ENCODE measurements at regions not wholly inside any gene's neighbourhood (a gene's known extent, or its start where the extent isn't known, plus 50 kb on each side); places are given as distances from the start of the nearest gene placed in this dataset.
A peak's percentile ranks its signal among the peaks of the same experiment; 100 is the strongest.

GRCh38 chr2:196379600-196379999, 208.2 kb upstream of the STK17B start:
- H3K27ac ChIP-seq (ENCODE audit: low read depth in 2 of 2, low read length in 2 of 2): no peak overlapping the region
- H3K4me3 ChIP-seq (ENCODE audit: low read length in 3 of 3): no peak overlapping the region
- H3K9me3 ChIP-seq (ENCODE audit: control insufficient read depth in 2 of 3, insufficient read depth in 1 of 3, low read length in 3 of 3): no peaks in the 10 kb centered on the region
- no peaks in the 10 kb centered on the region for H3K36me3 ChIP-seq (ENCODE audit: control insufficient read depth in 2 of 3, insufficient read depth in 3 of 3, low read length in 3 of 3)
- no peak for TF ChIP-seq CTCF (IDR thresholded peaks at IDR 0.05; ENCODE audit: borderline replicate concordance, extremely low read depth, insufficient read depth)
- no peaks in the 10 kb centered on the region for H3K27me3 ChIP-seq (ENCODE audit: control insufficient read depth, insufficient read depth, low read length)
- H3K4me1 ChIP-seq (ENCODE audit: control insufficient read depth in 2 of 3, insufficient read depth in 2 of 3, low read depth in 1 of 3, low read length in 3 of 3): no peaks in the 10 kb centered on the region
- FAIRE-seq: no peak
- H3K9ac ChIP-seq (ENCODE audit: low read length in 3 of 3): no peak overlapping the region
- intact Hi-C loops (cut with DNase I): no loop called here
- no peak for DNase-seq

GRCh38 chr2:196380098-196380497, 208.7 kb upstream of the STK17B start:
- H3K27ac ChIP-seq (ENCODE audit: low read depth in 2 of 2, low read length in 2 of 2): no peak overlapping the region
- intact Hi-C loops (cut with DNase I): no loop called here
- no peak for FAIRE-seq
- H3K4me3 ChIP-seq (ENCODE audit: low read length in 3 of 3): no peak overlapping the region
- H3K27me3 ChIP-seq (ENCODE audit: control insufficient read depth, insufficient read depth, low read length): no peaks in the 10 kb centered on the region
- no peaks in the 10 kb centered on the region for H3K36me3 ChIP-seq (ENCODE audit: control insufficient read depth in 2 of 3, insufficient read depth in 3 of 3, low read length in 3 of 3)
- TF ChIP-seq CTCF (IDR thresholded peaks at IDR 0.05; ENCODE audit: borderline replicate concordance, extremely low read depth, insufficient read depth): no peak
- DNase-seq: peak in 1 of 5 donors; percentile 10
- no peaks in the 10 kb centered on the region for H3K4me1 ChIP-seq (ENCODE audit: control insufficient read depth in 2 of 3, insufficient read depth in 2 of 3, low read depth in 1 of 3, low read length in 3 of 3)
- no peaks in the 10 kb centered on the region for H3K9me3 ChIP-seq (ENCODE audit: control insufficient read depth in 2 of 3, insufficient read depth in 1 of 3, low read length in 3 of 3)
- no peak overlapping the region for H3K9ac ChIP-seq (ENCODE audit: low read length in 3 of 3)

GRCh38 chr2:196380575-196380974, 209.2 kb upstream of the STK17B start:
- FAIRE-seq (no peak), DNase-seq (peak in 1 of 5 donors; percentile 9)
- no peak overlapping the region for H3K9ac ChIP-seq (ENCODE audit: low read length in 3 of 3)
- TF ChIP-seq CTCF (IDR thresholded peaks at IDR 0.05; ENCODE audit: borderline replicate concordance, extremely low read depth, insufficient read depth): no peak
- H3K4me1 ChIP-seq (ENCODE audit: control insufficient read depth in 2 of 3, insufficient read depth in 2 of 3, low read depth in 1 of 3, low read length in 3 of 3): no peaks in the 10 kb centered on the region
- H3K9me3 ChIP-seq (ENCODE audit: control insufficient read depth in 2 of 3, insufficient read depth in 1 of 3, low read length in 3 of 3): no peaks in the 10 kb centered on the region
- intact Hi-C loops (cut with DNase I): no loop called here
- no peak overlapping the region for H3K4me3 ChIP-seq (ENCODE audit: low read length in 3 of 3)
- H3K27ac ChIP-seq (ENCODE audit: low read depth in 2 of 2, low read length in 2 of 2): no peak overlapping the region
- H3K27me3 ChIP-seq (ENCODE audit: control insufficient read depth, insufficient read depth, low read length): no peaks in the 10 kb centered on the region
- H3K36me3 ChIP-seq (ENCODE audit: control insufficient read depth in 2 of 3, insufficient read depth in 3 of 3, low read length in 3 of 3): no peaks in the 10 kb centered on the region

GRCh38 chr2:196381464-196381863, 210.1 kb upstream of the STK17B start:
- peak in 1 of 5 donors; percentile 21 for DNase-seq
- Histone ChIP-seq H3K9ac (ENCODE audit: low read length in 3 of 3) (no peak overlapping the region), H3K27me3 (ENCODE audit: control insufficient read depth, insufficient read depth, low read length) (no peaks in the 10 kb centered on the region), H3K27ac (ENCODE audit: low read depth in 2 of 2, low read length in 2 of 2) (no peak overlapping the region), H3K36me3 (ENCODE audit: control insufficient read depth in 2 of 3, insufficient read depth in 3 of 3, low read length in 3 of 3) (no peaks in the 10 kb centered on the region), H3K4me1 (ENCODE audit: control insufficient read depth in 2 of 3, insufficient read depth in 2 of 3, low read depth in 1 of 3, low read length in 3 of 3) (no peaks in the 10 kb centered on the region), H3K9me3 (ENCODE audit: control insufficient read depth in 2 of 3, insufficient read depth in 1 of 3, low read length in 3 of 3) (no peaks in the 10 kb centered on the region), H3K4me3 (ENCODE audit: low read length in 3 of 3) (no peak overlapping the region)
- no peak for FAIRE-seq
- no peak for TF ChIP-seq CTCF (IDR thresholded peaks at IDR 0.05; ENCODE audit: borderline replicate concordance, extremely low read depth, insufficient read depth)
- intact Hi-C loops (cut with DNase I): no loop called here
